Common myeloid progenitor, CD34-positive (primary cell): ENCODE measurements at regions not wholly inside any gene's neighbourhood (a gene's known extent, or its start where the extent isn't known, plus 50 kb on each side); places are given as distances from the start of the nearest gene placed in this dataset.

Experiments used
- CTCF ChIA-PET: fragments of 350-600 bp; sonication (Branson Sonifier 250); formaldehyde crosslinking; loops from one replicate; lab custom pipeline; 2021; ENCODE audit warnings: antibody characterized with exemption; lab: Charles Lee
- POLR2A ChIA-PET: fragments of 350-600 bp; sonication (Branson Sonifier 250); formaldehyde crosslinking; loops from one replicate; lab custom pipeline; 2021; ENCODE audit warnings: antibody characterized with exemption; lab: Charles Lee
- DNase-seq, 3 donors: peaks; one replicate each; pipeline versions ENCODE4 v3.0.0 to v3.0.0-alpha.2; 2013
- H3K27ac ChIP-seq, 2 experiments: 1 replicate in 1 of 2; 2 replicates in 1 of 2; pipeline ENCODE4 v1.7.0; 2013; ENCODE audit warnings: inconsistent platforms in 2 of 2, low read length in 2 of 2, mild to moderate bottlenecking in 2 of 2, low read depth in 1 of 2, moderate library complexity in 1 of 2; ENCODE audit not compliant: severe bottlenecking in 2 of 2, insufficient read depth in 1 of 2, poor library complexity in 1 of 2
- H3K27me3 ChIP-seq, 5 experiments: replicated peaks in 2 of 5; 1 replicate in 3 of 5; 2 replicates in 2 of 5; pipeline versions ENCODE4 v1.6.1 to v1.7.0; 2013; ENCODE audit warnings: low read length in 4 of 5, mild to moderate bottlenecking in 2 of 5, moderate library complexity in 2 of 5, inconsistent platforms in 1 of 5; ENCODE audit not compliant: insufficient read depth in 5 of 5, control insufficient read depth in 4 of 5
- H3K36me3 ChIP-seq, 4 experiments: 1 replicate in 2 of 4; 2 replicates in 2 of 4; pipeline versions ENCODE4 v1.6.1 to v1.7.0; 2013; ENCODE audit warnings: low read length in 3 of 4, control low read depth in 1 of 4, mild to moderate bottlenecking in 1 of 4; ENCODE audit not compliant: control insufficient read depth in 4 of 4, insufficient read depth in 4 of 4
- H3K4me1 ChIP-seq, 4 experiments: 1 replicate in 3 of 4; 2 replicates in 1 of 4; pipeline versions ENCODE4 v1.6.1 to v1.7.1; 2013; ENCODE audit warnings: low read length in 3 of 4, mild to moderate bottlenecking in 3 of 4, control low read depth in 1 of 4, inconsistent platforms in 1 of 4, moderate library complexity in 1 of 4; ENCODE audit not compliant: control insufficient read depth in 4 of 4, insufficient read depth in 4 of 4; ENCODE audit errors: control extremely low read depth in 1 of 4
- H3K4me3 ChIP-seq, 7 experiments: 1 replicate in 4 of 7; 2 replicates in 3 of 7; pipeline versions ENCODE4 v1.5.1 to v1.7.0; 2013; ENCODE audit warnings: mild to moderate bottlenecking in 7 of 7, low read length in 6 of 7, moderate library complexity in 6 of 7, inconsistent platforms in 2 of 7, low read depth in 2 of 7, control low read depth in 1 of 7; ENCODE audit not compliant: insufficient read depth in 4 of 7, control insufficient read depth in 1 of 7; ENCODE audit errors: extremely low read depth in 1 of 7
- H3K9me3 ChIP-seq, 5 experiments: 1 replicate in 4 of 5; 2 replicates in 1 of 5; pipeline versions ENCODE4 v1.6.1 to v1.7.1; 2013; ENCODE audit warnings: low read length in 4 of 5, mild to moderate bottlenecking in 2 of 5, inconsistent platforms in 1 of 5, low read depth in 1 of 5, moderate library complexity in 1 of 5; ENCODE audit not compliant: control insufficient read depth in 4 of 5, insufficient read depth in 2 of 5; ENCODE audit errors: control extremely low read depth in 1 of 5
- WGBS: methylation state at CpG from one replicate; pipeline ENCODE4 v1.1.5; 2013; ENCODE audit not compliant: insufficient coverage; 5-methylcytosine and 5-hydroxymethylcytosine counted together

DNA sequence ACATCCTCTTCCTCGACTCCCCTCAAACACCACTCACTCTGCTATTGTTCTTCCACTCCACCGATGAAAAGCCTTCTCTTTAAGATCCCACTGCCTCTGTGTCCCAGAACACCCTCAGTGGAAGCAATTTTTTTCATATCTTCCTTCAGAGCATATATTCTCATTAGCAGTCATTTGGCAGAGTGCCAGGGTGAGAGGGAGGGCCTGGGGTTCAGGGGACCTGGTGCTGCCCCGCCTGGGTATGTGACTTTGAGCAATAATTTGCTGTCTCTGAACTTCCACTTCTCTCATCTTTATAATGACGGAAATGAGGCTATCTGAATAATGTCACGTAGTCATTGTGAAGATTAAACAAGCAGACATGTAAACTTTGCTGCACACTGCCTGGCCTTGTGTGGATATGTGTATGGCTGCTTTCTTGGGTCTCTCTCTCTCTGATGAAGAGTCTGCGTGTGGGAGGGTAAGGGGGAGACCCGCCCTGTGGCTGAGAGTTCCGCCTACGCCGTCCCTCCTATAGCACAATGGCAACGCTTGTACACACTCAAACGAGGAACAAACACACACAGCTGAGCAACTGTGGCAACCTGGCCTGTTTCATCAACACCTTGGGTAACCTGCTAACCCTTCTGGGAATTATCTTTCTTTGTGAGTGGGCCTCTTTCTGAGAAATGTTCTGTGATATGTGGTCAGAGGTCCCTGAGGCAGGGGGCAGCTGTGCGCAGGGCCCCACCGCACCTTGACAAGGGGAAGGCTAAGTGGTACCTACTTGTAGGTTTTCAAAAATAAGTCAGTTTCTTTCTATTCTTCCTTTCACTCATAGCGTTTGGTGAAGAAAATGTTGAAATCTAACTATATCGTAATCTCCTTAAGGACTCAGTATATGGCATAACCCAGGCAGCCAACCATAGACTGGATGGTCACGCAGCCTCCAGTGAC, 369.8 kb downstream of the SV2B start:
- H3K27ac ChIP-seq = no peak overlapping the region

DNA sequence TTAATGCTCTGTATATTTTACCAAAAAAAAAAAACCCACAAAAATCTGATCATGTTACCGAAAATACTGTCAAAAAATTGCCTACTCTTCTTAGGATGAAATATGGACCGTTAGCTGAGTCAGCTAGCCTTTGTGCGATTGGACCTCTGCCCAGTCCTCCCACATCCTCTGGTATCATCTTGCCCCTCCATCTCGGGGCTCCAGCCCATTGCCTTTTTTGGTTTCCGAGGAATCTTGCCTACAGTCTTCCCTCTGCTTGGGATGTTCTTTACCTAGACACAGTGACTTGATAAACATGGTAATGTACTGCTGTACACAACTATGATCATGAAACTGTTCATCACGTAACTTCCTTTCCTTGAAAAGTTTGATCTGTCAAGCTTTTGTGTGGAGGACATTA, 371.4 kb downstream of the SV2B start:
- 0% methylated on average over 5 of the region's 6 CpGs for WGBS
- Histone ChIP-seq H3K4me1 (peaks cover 5 to 41% (median 12%) of the 10 kb centered on the region in 4 experiments), H3K27me3 (no peaks in the 10 kb centered on the region), H3K27ac (no peak overlapping the region), H3K36me3 (no peaks in the 10 kb centered on the region), H3K9me3 (no peaks in the 10 kb centered on the region), H3K4me3 (peak overlapping the region in 1 of 7 experiments; percentile 40)
- CTCF ChIA-PET = no interaction called here
- peak; percentile 42 to 75 (median 74) for DNase-seq
- POLR2A ChIA-PET = no interaction called here

More for the DNA sequence above, 369.8 kb downstream of the SV2B start:
- DNase-seq = peak in 2 of 3 donors; percentile 22 to 37
- Histone ChIP-seq H3K4me1 (peaks cover 5 to 41% (median 12%) of the 10 kb centered on the region in 4 experiments), H3K9me3 (no peaks in the 10 kb centered on the region), H3K4me3 (no peak overlapping the region), H3K36me3 (no peaks in the 10 kb centered on the region), H3K27me3 (no peaks in the 10 kb centered on the region)
- ChIA-PET CTCF (interaction anchor here (1.0 kb wide), 2 partner anchors 22 to 167 kb away, joined by 3 read pairs; no protein-coding TSS in a partner anchor), POLR2A (no interaction called here)
- 77% methylated on average over 10 of the region's 17 CpGs for WGBS

DNA sequence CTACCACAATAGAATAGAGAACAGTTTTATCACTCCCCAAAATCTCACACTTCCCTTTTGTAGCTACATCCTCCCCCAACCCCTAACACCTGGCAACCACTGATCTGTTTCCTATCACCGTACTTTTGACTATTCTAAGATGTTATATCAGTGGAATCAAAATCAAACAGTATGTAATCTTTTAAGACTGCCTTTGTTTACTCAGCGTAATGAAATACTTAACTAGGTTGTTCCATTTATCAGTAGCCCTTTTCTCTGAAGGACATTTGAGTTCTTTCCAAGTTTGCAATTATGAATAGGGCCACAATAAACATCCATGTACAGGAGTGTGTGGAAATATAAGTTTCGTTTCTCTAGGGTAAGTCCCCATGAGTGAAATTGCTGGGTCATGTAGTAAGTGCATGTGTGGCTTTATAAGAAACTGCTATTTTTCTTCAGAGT, 372.3 kb downstream of the SV2B start:
- peaks cover 5 to 49% (median 12%) of the 10 kb centered on the region in 4 experiments for H3K4me1 ChIP-seq
- peak overlapping the region in 1 of 7 experiments; percentile 53 for H3K4me3 ChIP-seq
- peak; percentile 22 to 88 (median 81) for DNase-seq
- no peak overlapping the region for H3K27ac ChIP-seq
- H3K27me3 ChIP-seq = no peaks in the 10 kb centered on the region
- POLR2A ChIA-PET = no interaction called here
- no CpG with 5 or more reads among the region's 3 CpGs for WGBS
- H3K36me3 ChIP-seq = no peaks in the 10 kb centered on the region
- H3K9me3 ChIP-seq = no peaks in the 10 kb centered on the region
- CTCF ChIA-PET = no interaction called here

DNA sequence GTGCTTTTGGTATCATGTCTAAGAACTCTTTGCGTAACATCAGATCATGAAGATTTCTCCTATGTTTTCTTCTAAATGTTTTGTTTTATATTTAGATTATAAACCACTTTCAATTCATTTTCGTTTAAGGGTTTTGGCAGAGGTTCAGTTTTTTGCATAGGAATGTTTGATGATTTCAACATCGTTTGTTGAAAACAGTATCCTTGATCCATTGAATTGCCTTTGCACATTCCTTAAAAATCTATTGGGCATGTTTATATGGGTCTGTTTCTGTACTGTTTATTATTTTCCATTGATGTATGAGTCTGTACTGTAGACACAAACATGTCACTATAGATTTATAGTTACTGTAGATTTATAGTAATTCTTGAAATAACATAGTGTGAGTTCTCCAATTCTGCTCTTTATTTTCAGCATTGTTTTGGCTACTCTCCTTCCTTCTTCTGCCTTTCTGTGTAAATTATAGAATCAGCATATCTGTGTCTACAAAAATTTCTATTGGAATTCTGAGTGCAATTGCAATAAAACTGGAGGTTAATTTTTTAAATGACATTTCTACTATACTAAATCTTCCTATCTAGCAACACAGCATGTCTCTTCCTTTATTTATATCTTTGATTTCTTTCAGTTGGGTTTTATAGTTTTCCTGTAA, 374.0 kb downstream of the SV2B start:
- no peaks in the 10 kb centered on the region for H3K9me3 ChIP-seq
- H3K27ac ChIP-seq = no peak overlapping the region
- H3K4me1 ChIP-seq = peaks cover 5 to 61% (median 21%) of the 10 kb centered on the region in 4 experiments
- DNase-seq = no peak
- H3K27me3 ChIP-seq = no peaks in the 10 kb centered on the region
- CTCF ChIA-PET = no interaction called here
- POLR2A ChIA-PET = no interaction called here
- WGBS = no CpG with 5 or more reads among the region's 3 CpGs
- no peaks in the 10 kb centered on the region for H3K36me3 ChIP-seq
- H3K4me3 ChIP-seq = no peak overlapping the region

- Histone ChIP-seq H3K27me3 (no peaks in the 10 kb centered on the region), H3K9me3 (no peaks in the 10 kb centered on the region), H3K4me1 (peaks cover 0 to 42% (median 19%) of the 10 kb centered on the region in 4 experiments), H3K4me3 (no peak overlapping the region), H3K36me3 (no peaks in the 10 kb centered on the region), H3K27ac (no peak overlapping the region)
- ChIA-PET POLR2A (no interaction called here), CTCF (no interaction called here)
- no peak for DNase-seq
- 86% methylated on average over 5 of the region's 5 CpGs for whole genome bisulfite sequencing
Measured at GRCh38 chr15:91476861-91477260, 376.6 kb upstream of the SLCO3A1 start.

DNA sequence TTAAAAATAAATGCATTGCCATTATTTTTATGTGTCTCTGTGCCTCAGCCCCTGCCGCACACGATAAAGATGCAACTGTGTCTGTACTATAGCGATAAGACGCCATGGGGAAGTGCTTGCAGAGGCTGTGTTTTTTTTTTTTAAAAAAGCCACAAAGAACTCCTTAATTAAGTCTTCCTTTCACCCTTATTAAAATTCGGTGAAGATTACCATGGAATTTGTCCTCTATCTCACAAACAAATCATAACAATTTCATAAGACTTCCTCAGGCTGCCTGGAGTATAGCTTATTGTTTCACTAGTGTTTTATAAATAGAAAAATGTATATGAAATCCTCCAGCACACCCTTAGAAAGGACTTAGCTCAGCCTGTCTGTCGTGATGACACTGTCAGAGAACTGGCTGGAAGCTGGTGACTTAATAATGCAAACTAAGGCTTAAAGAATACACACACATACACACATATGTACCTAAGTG, 374.8 kb upstream of the SLCO3A1 start:
- no peaks in the 10 kb centered on the region for H3K27me3 ChIP-seq
- peak overlapping the region in 1 of 7 experiments; percentile 34 for H3K4me3 ChIP-seq
- CTCF ChIA-PET = interaction anchor here (0.7 to 1.5 kb wide), 4 partner anchors 13 to 184 kb away, joined by 3 read pairs; no protein-coding TSS in a partner anchor
- H3K36me3 ChIP-seq = no peaks in the 10 kb centered on the region
- H3K9me3 ChIP-seq = no peaks in the 10 kb centered on the region
- peaks cover 0 to 30% (median 14%) of the 10 kb centered on the region in 4 experiments for H3K4me1 ChIP-seq
- DNase-seq = peak; percentile 88 to 97 (median 93)
- WGBS = 0% methylated on average over 4 of the region's 6 CpGs
- POLR2A ChIA-PET = interaction anchor here (0.5 kb wide), 1 partner anchor 616 kb away, joined by 3 read pairs; no protein-coding TSS in a partner anchor
- peak overlapping the region in 1 of 2 experiments; percentile 43 for H3K27ac ChIP-seq
